Epithelial cell of esophagus (primary cell): ENCODE measurements at regions not wholly inside any gene's neighbourhood (a gene's known extent, or its start where the extent isn't known, plus 50 kb on each side); places are given as distances from the start of the nearest gene placed in this dataset.

Experiments
- DNase-seq: peaks from one replicate; pipeline ENCODE4 v3.0.0; 2010; ENCODE audit warnings: low read depth
- H3K4me3 ChIP-seq: 2 replicates; pipeline ENCODE4 v1.5.1; 2011; ENCODE audit warnings: mild to moderate bottlenecking, low read length, control low read depth
- TF ChIP-seq, protein P1 (sequence below): IDR thresholded peaks from 2 replicates; pipeline ENCODE4 v1.5.1; 2011; ENCODE audit warnings: low read depth, mild to moderate bottlenecking, low read length, control low read depth, inconsistent platforms; ENCODE audit not compliant: insufficient read depth; ENCODE audit errors: missing control alignments

DNA sequence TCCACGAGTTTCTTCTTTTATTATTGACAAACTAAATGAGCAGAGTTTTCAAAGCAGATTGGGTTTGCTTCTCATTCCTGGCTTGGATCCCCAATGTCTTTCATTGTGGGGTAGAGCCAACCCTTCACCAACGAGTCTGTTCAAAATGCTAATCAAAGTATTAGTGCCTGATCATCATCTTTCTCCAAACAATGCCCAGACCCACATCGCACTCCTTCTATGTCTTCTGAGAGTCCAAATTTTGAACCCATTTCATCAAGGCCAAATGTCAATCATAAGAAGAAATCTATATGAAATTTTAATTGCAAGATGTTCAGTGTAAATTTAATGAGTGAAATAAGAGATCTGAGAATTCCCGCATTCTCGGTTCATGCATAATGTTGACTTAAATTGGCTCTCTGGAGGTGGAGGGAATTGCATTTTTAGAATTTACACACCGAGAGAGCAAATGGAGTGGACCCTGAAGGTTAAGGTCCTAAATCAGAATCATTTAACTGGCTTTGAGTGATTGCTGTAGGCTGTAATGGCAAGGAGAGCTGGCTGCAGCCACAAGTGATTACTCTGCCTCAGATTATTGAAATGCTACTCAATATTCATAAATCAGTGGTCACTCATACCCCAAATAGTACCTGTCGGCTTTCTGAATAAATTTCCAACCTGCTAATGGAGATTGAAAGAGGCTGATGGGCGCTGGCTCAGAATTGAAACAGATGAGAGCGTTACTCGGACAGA lies 602.9 kb downstream of the TYW1 start:
- no peak for DNase-seq
- TF ChIP-seq, protein P1, sequence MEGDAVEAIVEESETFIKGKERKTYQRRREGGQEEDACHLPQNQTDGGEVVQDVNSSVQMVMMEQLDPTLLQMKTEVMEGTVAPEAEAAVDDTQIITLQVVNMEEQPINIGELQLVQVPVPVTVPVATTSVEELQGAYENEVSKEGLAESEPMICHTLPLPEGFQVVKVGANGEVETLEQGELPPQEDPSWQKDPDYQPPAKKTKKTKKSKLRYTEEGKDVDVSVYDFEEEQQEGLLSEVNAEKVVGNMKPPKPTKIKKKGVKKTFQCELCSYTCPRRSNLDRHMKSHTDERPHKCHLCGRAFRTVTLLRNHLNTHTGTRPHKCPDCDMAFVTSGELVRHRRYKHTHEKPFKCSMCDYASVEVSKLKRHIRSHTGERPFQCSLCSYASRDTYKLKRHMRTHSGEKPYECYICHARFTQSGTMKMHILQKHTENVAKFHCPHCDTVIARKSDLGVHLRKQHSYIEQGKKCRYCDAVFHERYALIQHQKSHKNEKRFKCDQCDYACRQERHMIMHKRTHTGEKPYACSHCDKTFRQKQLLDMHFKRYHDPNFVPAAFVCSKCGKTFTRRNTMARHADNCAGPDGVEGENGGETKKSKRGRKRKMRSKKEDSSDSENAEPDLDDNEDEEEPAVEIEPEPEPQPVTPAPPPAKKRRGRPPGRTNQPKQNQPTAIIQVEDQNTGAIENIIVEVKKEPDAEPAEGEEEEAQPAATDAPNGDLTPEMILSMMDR, result no peak
- H3K4me3 ChIP-seq, result no peak overlapping the region

DNA sequence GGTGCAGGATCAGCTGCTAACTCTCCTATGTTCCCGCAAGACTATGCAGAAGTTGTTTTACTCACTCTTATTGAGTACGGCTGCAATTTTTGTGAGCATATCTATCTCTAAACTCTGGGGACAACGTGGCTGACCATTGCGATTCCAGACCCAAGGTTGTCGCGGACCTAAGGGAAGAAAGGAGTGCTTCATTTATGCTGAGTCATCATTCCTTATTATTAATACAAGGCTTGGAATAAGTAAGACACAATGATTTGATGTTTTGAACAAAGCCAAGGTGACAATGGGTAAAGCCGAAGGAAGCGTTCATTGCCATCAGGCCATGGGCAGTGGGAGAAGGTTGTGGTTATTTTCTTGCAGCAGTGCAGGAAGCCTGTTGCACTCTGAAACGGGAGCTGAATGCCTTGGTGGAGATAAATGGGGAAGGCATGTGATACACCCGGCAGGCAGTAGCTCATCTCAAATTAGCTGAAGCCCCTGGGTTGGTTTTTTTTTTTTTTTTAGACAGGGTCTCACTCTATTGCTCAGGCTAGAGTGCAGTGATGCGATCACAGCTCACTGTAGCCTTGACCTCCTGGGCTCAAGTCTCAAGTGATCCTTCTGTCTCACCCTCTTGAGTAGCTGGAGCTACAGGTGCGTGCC lies 605.7 kb downstream of the TYW1 start:
- no peak for DNase-seq
- no peak overlapping the region for H3K4me3 ChIP-seq

DNA sequence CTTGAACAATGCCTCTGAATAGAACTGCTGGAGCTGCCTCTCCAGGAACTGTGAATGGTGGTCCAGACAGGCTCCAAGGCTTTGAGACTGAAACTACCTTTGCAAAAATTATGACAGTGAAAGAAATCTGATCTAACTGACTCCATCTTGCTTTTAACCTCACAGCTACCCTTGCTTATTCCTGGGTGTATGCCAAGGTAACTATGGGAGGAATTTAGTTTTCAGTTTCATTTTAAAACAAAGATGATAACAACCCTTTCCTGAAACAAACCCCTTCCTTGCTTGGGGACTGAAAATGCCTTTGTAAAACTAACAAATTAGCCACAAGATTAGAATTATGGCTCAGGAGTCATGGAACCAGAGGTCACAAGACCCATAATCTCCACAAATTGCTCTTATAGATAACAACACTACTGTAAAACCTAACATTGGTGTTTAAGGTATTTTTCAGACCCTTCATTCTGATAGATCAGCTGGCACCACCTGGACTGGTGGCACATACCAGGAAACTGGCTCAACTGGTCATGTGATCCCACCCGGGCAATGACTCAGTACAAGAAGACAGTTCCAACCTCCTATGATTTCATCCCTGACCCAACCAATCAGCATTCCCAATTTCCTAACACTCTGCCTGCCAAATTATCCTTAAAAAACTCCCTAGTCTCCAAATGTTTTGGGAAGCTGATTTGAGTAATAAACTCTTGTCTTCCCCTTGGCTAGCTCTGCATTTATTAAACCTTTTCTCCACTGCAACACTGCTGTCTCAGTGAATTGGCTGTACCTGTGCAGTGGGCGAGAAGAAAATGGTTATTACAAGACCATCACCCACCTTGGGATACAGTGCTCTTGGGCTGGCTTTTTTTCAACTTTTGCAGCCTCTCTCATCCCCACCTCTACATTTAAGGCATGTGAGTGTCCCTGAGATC lies 608.1 kb downstream of the TYW1 start:
- H3K4me3 ChIP-seq, result no peak overlapping the region
- TF ChIP-seq, protein P1, result no peak
- no peak for DNase-seq

More for the DNA sequence above, 605.7 kb downstream of the TYW1 start:
- TF ChIP-seq, protein P1, result no peak

- DNase-seq, result no peak
- TF ChIP-seq, protein P1, result no peak
- no peak overlapping the region for H3K4me3 ChIP-seq
Measured at GRCh38 chr7:67608806-67609205, 612.2 kb downstream of the TYW1 start.

DNA sequence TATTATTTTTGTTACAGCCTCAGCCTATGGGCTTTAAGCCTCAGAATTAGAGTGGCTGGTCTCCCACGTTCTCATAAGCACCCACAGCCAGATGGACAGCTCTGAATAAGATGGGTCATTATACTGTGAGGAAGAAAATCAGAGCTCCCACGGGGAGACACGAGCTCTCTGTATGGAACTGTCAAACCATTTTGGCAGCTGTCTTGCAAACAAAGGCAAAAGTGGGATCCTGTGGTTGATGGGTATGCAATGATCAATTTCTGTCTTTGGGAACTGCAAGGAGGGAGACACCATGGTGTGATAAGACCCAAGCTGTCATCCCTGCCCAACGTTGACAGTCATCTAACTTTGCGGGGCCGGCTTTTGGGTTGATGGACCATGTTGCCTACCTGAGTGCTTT lies 614.3 kb downstream of the TYW1 start:
- TF ChIP-seq, protein P1, result no peak
- DNase-seq, result no peak

DNA sequence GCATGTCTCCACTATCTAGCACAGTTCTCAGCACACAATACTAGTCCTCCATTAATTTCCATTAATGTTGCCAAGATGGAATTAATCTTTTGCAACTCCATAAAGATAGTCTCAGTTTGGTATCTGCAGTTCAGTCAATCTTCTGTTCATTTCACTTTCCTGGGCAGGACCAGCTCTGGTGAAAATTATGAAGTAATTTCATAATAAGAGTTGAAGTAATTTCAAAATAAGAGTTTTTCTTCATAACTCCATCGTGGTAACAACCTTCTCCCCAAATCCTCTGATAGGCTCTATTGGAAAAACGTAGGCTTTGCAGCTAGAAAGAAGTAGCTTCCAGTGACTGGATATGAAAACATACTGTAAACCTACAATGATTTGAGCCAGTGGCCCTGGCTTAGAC lies 618.2 kb downstream of the TYW1 start:
- DNase-seq, result no peak
- TF ChIP-seq, protein P1, result no peak
- H3K4me3 ChIP-seq, result no peak overlapping the region

More for the DNA sequence above, 614.3 kb downstream of the TYW1 start:
- no peak overlapping the region for H3K4me3 ChIP-seq
